C4-2B (cell line): ENCODE measurements at regions not wholly inside any gene's neighbourhood (a gene's known extent, or its start where the extent isn't known, plus 50 kb on each side); places are given as distances from the start of the nearest gene placed in this dataset.

Source experiments
- ZFX ChIP-seq: fragments of 450-650 bp; IDR thresholded peaks from 2 replicates; pipeline ENCODE4 v1.6.1; 2017
- TF ChIP-seq, protein P1 (sequence below): fragments of 450-650 bp; conservative IDR thresholded peaks from 2 replicates; pipeline ENCODE4 v1.5.1; 2017; ENCODE audit warnings: mild to moderate bottlenecking

DNA sequence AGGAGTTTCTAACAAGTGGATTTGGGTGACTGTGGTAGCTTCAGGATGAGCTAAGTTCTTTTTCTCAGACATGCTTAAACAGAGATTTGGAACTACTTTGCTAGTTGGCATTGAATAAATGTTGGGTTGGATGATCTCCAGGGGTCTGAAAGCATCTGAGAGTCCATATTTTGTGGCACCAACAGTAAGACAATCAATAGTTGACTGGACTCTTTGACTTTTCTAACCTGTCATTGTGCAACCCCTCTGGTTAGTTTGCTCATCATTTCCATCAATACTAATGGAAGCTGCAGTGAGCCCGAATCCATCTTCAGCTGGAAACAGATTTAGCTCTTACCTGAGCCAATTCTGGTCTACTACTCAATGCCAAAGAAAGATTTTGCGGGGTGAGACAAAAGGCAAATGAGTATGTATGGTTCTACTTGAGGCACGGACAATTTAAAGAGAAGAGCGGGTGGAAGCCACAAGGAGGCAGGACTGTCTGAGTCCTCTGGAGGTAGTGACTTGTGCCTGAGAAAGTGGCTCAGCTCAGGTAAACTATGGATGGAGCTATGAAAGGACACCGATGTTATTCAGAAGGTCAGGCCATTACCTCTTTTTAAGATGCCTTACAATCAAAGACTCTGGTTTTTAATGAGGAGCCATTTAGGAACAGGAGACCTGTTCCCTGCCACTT lies 118.7 kb downstream of the MID1IP1 start:
- TF ChIP-seq, protein P1, sequence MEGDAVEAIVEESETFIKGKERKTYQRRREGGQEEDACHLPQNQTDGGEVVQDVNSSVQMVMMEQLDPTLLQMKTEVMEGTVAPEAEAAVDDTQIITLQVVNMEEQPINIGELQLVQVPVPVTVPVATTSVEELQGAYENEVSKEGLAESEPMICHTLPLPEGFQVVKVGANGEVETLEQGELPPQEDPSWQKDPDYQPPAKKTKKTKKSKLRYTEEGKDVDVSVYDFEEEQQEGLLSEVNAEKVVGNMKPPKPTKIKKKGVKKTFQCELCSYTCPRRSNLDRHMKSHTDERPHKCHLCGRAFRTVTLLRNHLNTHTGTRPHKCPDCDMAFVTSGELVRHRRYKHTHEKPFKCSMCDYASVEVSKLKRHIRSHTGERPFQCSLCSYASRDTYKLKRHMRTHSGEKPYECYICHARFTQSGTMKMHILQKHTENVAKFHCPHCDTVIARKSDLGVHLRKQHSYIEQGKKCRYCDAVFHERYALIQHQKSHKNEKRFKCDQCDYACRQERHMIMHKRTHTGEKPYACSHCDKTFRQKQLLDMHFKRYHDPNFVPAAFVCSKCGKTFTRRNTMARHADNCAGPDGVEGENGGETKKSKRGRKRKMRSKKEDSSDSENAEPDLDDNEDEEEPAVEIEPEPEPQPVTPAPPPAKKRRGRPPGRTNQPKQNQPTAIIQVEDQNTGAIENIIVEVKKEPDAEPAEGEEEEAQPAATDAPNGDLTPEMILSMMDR: no peak
- no peak for TF ChIP-seq ZFX
